OCI-LY3 (cell line): ENCODE measurements at regions not wholly inside any gene's neighbourhood (a gene's known extent, or its start where the extent isn't known, plus 50 kb on each side); places are given as distances from the start of the nearest gene placed in this dataset.
"Not testable (repeated sequence)": the region's sequence is repeated elsewhere in the genome, so short reads cannot be mapped to it uniquely, and the experiment has no call there.

ENCODE experiments used
- CTCF ChIP-seq: fragments of 200-600, 300-600 bp; sonication (generic); IDR thresholded peaks from 2 replicates; pipeline ENCODE4 v1.5.1; 2014; ENCODE audit warnings: antibody characterized with exemption, low read length, low read depth
- EZH2phosphoT487 ChIP-seq: fragments of 200-600 bp; shearing (Covaris generic); IDR thresholded peaks from 2 replicates; pipeline ENCODE4 v1.6.1; 2018; ENCODE audit warnings: antibody characterized with exemption, mixed run types, low read depth

GRCh38 chr11:67884761-67885558, 118.9 kb downstream of the UNC93B1 start:
- not testable (repeated sequence) for TF ChIP-seq CTCF, EZH2phosphoT487
